ENCODE measurements at regions not wholly inside any gene's neighbourhood (a gene's known extent, or its start where the extent isn't known, plus 50 kb on each side); places are given as distances from the start of the nearest gene placed in this dataset.

- Histone ChIP-seq H3K9me3 (ENCODE audit: control insufficient read depth in 2 of 2, low read length in 2 of 2) (no peaks in the 10 kb centered on the region), H3K9ac (ENCODE audit: low read length in 2 of 2) (no peak overlapping the region), H3K36me3 (ENCODE audit: control insufficient read depth in 2 of 2, insufficient read depth in 2 of 2, low read length in 2 of 2) (no peaks in the 10 kb centered on the region), H3K27me3 (ENCODE audit: control insufficient read depth in 1 of 2, insufficient read depth in 2 of 2, low read length in 2 of 2) (no peaks in the 10 kb centered on the region), H3K4me1 (ENCODE audit: control insufficient read depth, insufficient read depth, low read length) (no peaks in the 10 kb centered on the region), H3K27ac (ENCODE audit: low read length) (no peak overlapping the region), H3K4me3 (ENCODE audit: low read length in 2 of 2) (no peak overlapping the region)
Observed at GRCh38 chr6:137981758-137982157, 114.7 kb downstream of the TNFAIP3 start.

- Histone ChIP-seq H3K27ac (ENCODE audit: low read length) (no peak overlapping the region), H3K27me3 (ENCODE audit: control insufficient read depth in 1 of 2, insufficient read depth in 2 of 2, low read length in 2 of 2) (no peaks in the 10 kb centered on the region), H3K9ac (ENCODE audit: low read length in 2 of 2) (no peak overlapping the region), H3K4me3 (ENCODE audit: low read length in 2 of 2) (no peak overlapping the region), H3K36me3 (ENCODE audit: control insufficient read depth in 2 of 2, insufficient read depth in 2 of 2, low read length in 2 of 2) (no peaks in the 10 kb centered on the region), H3K9me3 (ENCODE audit: control insufficient read depth in 2 of 2, low read length in 2 of 2) (no peaks in the 10 kb centered on the region), H3K4me1 (ENCODE audit: control insufficient read depth, insufficient read depth, low read length) (no peaks in the 10 kb centered on the region)
Observed at GRCh38 chr6:137982418-137983189, 115.5 kb downstream of the TNFAIP3 start.

DNA sequence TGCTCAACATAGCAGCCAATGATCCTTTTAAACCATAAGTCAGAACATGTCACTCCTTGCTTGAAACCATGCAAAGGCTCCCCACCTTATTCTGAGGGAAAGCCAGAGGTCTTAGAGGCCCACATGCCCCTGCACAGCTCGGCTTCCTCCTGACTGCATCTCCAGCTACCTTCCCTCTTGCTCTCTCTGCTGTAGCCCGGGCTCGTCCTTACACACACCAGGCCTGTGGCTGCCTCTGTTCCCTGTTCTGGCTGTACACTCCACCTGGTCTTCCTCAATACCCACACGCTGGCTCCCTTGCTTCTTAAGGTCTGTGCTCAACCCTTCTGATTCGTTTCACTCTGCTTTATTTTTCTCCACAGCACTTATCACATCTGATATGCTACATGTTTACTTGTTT, 116.2 kb downstream of the TNFAIP3 start:
- H3K27ac ChIP-seq (ENCODE audit: low read length) = no peak overlapping the region
- H3K4me3 ChIP-seq (ENCODE audit: low read length in 2 of 2) = no peak overlapping the region
- no peaks in the 10 kb centered on the region for H3K9me3 ChIP-seq (ENCODE audit: control insufficient read depth in 2 of 2, low read length in 2 of 2)
- H3K27me3 ChIP-seq (ENCODE audit: control insufficient read depth in 1 of 2, insufficient read depth in 2 of 2, low read length in 2 of 2) = no peaks in the 10 kb centered on the region
- no peaks in the 10 kb centered on the region for H3K36me3 ChIP-seq (ENCODE audit: control insufficient read depth in 2 of 2, insufficient read depth in 2 of 2, low read length in 2 of 2)
- no peaks in the 10 kb centered on the region for H3K4me1 ChIP-seq (ENCODE audit: control insufficient read depth, insufficient read depth, low read length)
- no peak overlapping the region for H3K9ac ChIP-seq (ENCODE audit: low read length in 2 of 2)

GRCh38 chr6:137989664-137990063, 117.6 kb downstream of the PERP start:
- H3K27me3 ChIP-seq (ENCODE audit: control insufficient read depth in 1 of 2, insufficient read depth in 2 of 2, low read length in 2 of 2) = peaks cover 0 to 3% of the 10 kb centered on the region in 2 donors

GRCh38 chr6:137995371-137995770, 111.8 kb downstream of the PERP start:
- H3K9ac ChIP-seq (ENCODE audit: low read length in 2 of 2) = no peak overlapping the region
- H3K4me1 ChIP-seq (ENCODE audit: control insufficient read depth, insufficient read depth, low read length) = no peaks in the 10 kb centered on the region
- H3K9me3 ChIP-seq (ENCODE audit: control insufficient read depth in 2 of 2, low read length in 2 of 2) = peaks cover 0 to 3% of the 10 kb centered on the region in 2 donors
- H3K27ac ChIP-seq (ENCODE audit: low read length) = no peak overlapping the region
- H3K36me3 ChIP-seq (ENCODE audit: control insufficient read depth in 2 of 2, insufficient read depth in 2 of 2, low read length in 2 of 2) = no peaks in the 10 kb centered on the region
- H3K27me3 ChIP-seq (ENCODE audit: control insufficient read depth in 1 of 2, insufficient read depth in 2 of 2, low read length in 2 of 2) = peaks cover 0 to 3% of the 10 kb centered on the region in 2 donors
- no peak overlapping the region for H3K4me3 ChIP-seq (ENCODE audit: low read length in 2 of 2)

More at GRCh38 chr6:137989664-137990063, 117.6 kb downstream of the PERP start:
- H3K9ac ChIP-seq (ENCODE audit: low read length in 2 of 2) = no peak overlapping the region
- H3K27ac ChIP-seq (ENCODE audit: low read length) = no peak overlapping the region
- H3K4me1 ChIP-seq (ENCODE audit: control insufficient read depth, insufficient read depth, low read length) = no peaks in the 10 kb centered on the region
- H3K9me3 ChIP-seq (ENCODE audit: control insufficient read depth in 2 of 2, low read length in 2 of 2) = no peaks in the 10 kb centered on the region
- no peak overlapping the region for H3K4me3 ChIP-seq (ENCODE audit: low read length in 2 of 2)
- H3K36me3 ChIP-seq (ENCODE audit: control insufficient read depth in 2 of 2, insufficient read depth in 2 of 2, low read length in 2 of 2) = no peaks in the 10 kb centered on the region

DNA sequence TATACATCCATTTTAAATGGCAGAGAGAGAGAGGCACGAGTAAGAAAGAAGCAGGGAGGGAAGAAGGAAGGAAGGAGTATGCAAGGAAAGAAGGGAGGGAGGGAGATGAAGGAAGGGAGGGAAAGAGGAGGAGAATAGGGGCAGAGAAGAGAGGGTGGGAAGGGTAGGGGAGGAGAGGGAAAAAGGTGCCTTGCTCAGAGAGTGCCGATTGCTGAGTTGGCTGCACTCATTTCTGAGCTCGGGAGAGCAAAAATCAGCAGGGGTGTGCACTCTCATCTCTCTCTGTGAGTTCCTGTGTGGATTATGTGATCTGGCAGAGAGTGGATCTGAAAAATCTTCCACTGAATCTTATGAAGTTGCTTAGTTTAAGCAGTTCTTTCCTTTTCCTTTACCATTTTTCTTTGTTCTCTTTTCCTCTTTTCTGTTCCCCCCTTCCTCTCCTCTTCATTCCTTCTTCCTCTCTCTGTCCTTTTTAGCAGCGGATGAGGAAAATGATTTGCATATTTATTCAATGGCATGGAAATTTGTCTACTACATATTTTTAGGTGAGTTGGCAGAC, 108.7 kb downstream of the PERP start:
- Histone ChIP-seq H3K36me3 (ENCODE audit: control insufficient read depth in 2 of 2, insufficient read depth in 2 of 2, low read length in 2 of 2) (no peaks in the 10 kb centered on the region), H3K4me1 (ENCODE audit: control insufficient read depth, insufficient read depth, low read length) (no peaks in the 10 kb centered on the region), H3K27me3 (ENCODE audit: control insufficient read depth in 1 of 2, insufficient read depth in 2 of 2, low read length in 2 of 2) (no peaks in the 10 kb centered on the region), H3K4me3 (ENCODE audit: low read length in 2 of 2) (no peak overlapping the region), H3K27ac (ENCODE audit: low read length) (no peak overlapping the region), H3K9ac (ENCODE audit: low read length in 2 of 2) (no peak overlapping the region), H3K9me3 (ENCODE audit: control insufficient read depth in 2 of 2, low read length in 2 of 2) (peaks cover 0 to 3% of the 10 kb centered on the region in 2 donors)

DNA sequence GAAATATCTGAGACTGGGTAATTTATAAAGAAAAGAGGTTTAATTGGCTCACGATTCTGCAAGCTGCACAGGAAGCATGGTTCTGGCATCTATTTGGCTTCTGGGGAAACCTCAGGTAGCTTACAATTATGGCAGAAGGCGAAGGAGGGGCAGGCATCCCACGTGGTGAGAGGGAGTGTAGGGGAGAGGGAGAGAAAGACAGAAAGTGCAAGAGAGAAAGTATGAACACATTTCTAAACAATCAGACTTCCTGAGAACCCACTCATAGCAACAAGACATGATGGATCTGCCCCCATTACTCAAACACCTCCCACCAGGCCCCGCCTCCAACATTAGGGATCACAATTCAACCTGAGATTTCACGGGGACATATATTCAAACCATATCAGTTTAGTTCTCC, 107.4 kb downstream of the PERP start:
- Histone ChIP-seq H3K4me3 (ENCODE audit: low read length in 2 of 2) (no peak overlapping the region), H3K4me1 (ENCODE audit: control insufficient read depth, insufficient read depth, low read length) (no peaks in the 10 kb centered on the region), H3K9ac (ENCODE audit: low read length in 2 of 2) (no peak overlapping the region), H3K27me3 (ENCODE audit: control insufficient read depth in 1 of 2, insufficient read depth in 2 of 2, low read length in 2 of 2) (no peaks in the 10 kb centered on the region), H3K27ac (ENCODE audit: low read length) (no peak overlapping the region), H3K9me3 (ENCODE audit: control insufficient read depth in 2 of 2, low read length in 2 of 2) (peaks cover 0 to 3% of the 10 kb centered on the region in 2 donors), H3K36me3 (ENCODE audit: control insufficient read depth in 2 of 2, insufficient read depth in 2 of 2, low read length in 2 of 2) (no peaks in the 10 kb centered on the region)

- H3K4me1 ChIP-seq (ENCODE audit: control insufficient read depth, insufficient read depth, low read length) = no peaks in the 10 kb centered on the region
- no peaks in the 10 kb centered on the region for H3K36me3 ChIP-seq (ENCODE audit: control insufficient read depth in 2 of 2, insufficient read depth in 2 of 2, low read length in 2 of 2)
- H3K27me3 ChIP-seq (ENCODE audit: control insufficient read depth in 1 of 2, insufficient read depth in 2 of 2, low read length in 2 of 2) = no peaks in the 10 kb centered on the region
- no peak overlapping the region for H3K27ac ChIP-seq (ENCODE audit: low read length)
- H3K9ac ChIP-seq (ENCODE audit: low read length in 2 of 2) = no peak overlapping the region
- H3K9me3 ChIP-seq (ENCODE audit: control insufficient read depth in 2 of 2, low read length in 2 of 2) = peaks cover 0 to 3% of the 10 kb centered on the region in 2 donors
- no peak overlapping the region for H3K4me3 ChIP-seq (ENCODE audit: low read length in 2 of 2)
Observed at GRCh38 chr6:138000941-138001340, 106.3 kb downstream of the PERP start.

DNA sequence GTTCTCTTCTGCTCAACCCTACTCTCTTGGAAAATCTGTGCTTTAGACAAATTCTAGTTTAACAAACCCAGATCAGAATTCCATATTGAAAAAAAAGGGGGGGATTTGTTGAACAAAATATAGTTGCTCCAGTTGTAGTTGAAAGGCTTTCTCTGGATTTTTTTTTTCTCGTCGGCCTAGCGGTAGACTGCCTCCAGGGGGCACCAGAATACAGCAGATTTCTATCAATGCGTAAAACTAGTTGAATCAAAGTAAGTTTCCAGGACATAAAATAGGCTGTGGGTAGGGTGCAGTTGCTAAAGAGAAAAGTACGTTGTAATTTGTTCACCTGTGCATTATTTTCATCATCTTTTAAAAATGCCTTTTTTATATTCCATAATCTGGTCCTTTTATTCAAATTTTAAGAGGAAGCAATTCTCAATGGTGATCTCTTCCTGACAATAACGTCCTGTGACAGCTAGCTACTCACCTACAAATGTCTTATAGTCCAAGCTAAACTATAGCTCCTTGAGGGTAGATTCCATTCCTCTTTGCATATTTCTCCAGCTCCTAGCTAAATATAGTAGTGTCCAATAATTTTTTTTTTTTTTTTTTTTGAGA, 105.4 kb downstream of the PERP start:
- no peaks in the 10 kb centered on the region for H3K36me3 ChIP-seq (ENCODE audit: control insufficient read depth in 2 of 2, insufficient read depth in 2 of 2, low read length in 2 of 2)
- H3K27ac ChIP-seq (ENCODE audit: low read length) = no peak overlapping the region
- peaks cover 0 to 3% of the 10 kb centered on the region in 2 donors for H3K9me3 ChIP-seq (ENCODE audit: control insufficient read depth in 2 of 2, low read length in 2 of 2)
- H3K4me1 ChIP-seq (ENCODE audit: control insufficient read depth, insufficient read depth, low read length) = no peaks in the 10 kb centered on the region
- H3K4me3 ChIP-seq (ENCODE audit: low read length in 2 of 2) = no peak overlapping the region
- no peaks in the 10 kb centered on the region for H3K27me3 ChIP-seq (ENCODE audit: control insufficient read depth in 1 of 2, insufficient read depth in 2 of 2, low read length in 2 of 2)
- no peak overlapping the region for H3K9ac ChIP-seq (ENCODE audit: low read length in 2 of 2)

GRCh38 chr6:138004430-138005287, 102.6 kb downstream of the PERP start:
- Histone ChIP-seq H3K9ac (ENCODE audit: low read length in 2 of 2) (no peak overlapping the region), H3K9me3 (ENCODE audit: control insufficient read depth in 2 of 2, low read length in 2 of 2) (no peaks in the 10 kb centered on the region), H3K4me1 (ENCODE audit: control insufficient read depth, insufficient read depth, low read length) (no peaks in the 10 kb centered on the region), H3K36me3 (ENCODE audit: control insufficient read depth in 2 of 2, insufficient read depth in 2 of 2, low read length in 2 of 2) (no peaks in the 10 kb centered on the region), H3K27ac (ENCODE audit: low read length) (no peak overlapping the region), H3K4me3 (ENCODE audit: low read length in 2 of 2) (no peak overlapping the region), H3K27me3 (ENCODE audit: control insufficient read depth in 1 of 2, insufficient read depth in 2 of 2, low read length in 2 of 2) (no peaks in the 10 kb centered on the region)

All from stomach smooth muscle (tissue), 2 donors.